ENCODE measurements at regions not wholly inside any gene's neighbourhood (a gene's known extent, or its start where the extent isn't known, plus 50 kb on each side); places are given as distances from the start of the nearest gene placed in this dataset.

DNA sequence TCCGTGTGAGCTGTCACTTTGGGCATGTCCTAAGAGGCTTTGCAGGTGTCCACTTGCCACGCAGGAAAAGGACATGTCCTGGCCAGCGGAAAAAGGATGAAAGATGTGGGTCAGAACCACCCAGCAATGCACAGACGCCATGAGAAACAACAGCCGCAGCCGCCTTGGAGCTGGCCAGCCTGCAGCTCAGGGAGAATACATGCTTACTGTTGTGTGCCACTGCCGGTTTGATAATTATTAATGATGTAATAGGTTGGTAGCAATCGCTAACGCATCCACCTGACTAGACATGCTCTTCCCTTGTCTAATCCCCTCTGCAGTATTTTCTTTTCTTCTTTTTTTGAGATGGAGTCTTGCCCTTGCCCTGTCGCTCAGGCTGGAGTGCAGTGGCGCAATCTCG, 221.7 kb downstream of the HAUS1 start:
- no peak overlapping the region for H3K4me3 ChIP-seq (ENCODE audit: low read length)
- WGBS, result 92% methylated on average over 11 of the region's 12 CpGs

GRCh38 chr18:46329736-46330246, 225.6 kb downstream of the HAUS1 start:
- H3K9ac ChIP-seq (ENCODE audit: low read depth, low read length), result no peak overlapping the region
- H3K27ac ChIP-seq (ENCODE audit: low read depth, low read length), result no peak overlapping the region
- H3K36me3 ChIP-seq (ENCODE audit: insufficient read depth, low read length), result no peaks in the 10 kb centered on the region
- H3K9me3 ChIP-seq (ENCODE audit: insufficient read depth, low read depth, low read length), result no peaks in the 10 kb centered on the region
- H3K4me1 ChIP-seq (ENCODE audit: insufficient read depth, low read length), result peaks cover 4% of the 10 kb centered on the region; the same call in 1 of the 2 replicates
- 60% methylated on average over 8 of the region's 8 CpGs for WGBS
- no peak overlapping the region for H3K4me3 ChIP-seq (ENCODE audit: low read length)
- H3K27me3 ChIP-seq (ENCODE audit: insufficient read depth, low read length), result peaks cover 30% of the 10 kb centered on the region

More for the DNA sequence above, 221.7 kb downstream of the HAUS1 start:
- Histone ChIP-seq H3K4me1 (ENCODE audit: insufficient read depth, low read length) (peaks cover 21% of the 10 kb centered on the region), H3K27ac (ENCODE audit: low read depth, low read length) (no peak overlapping the region), H3K27me3 (ENCODE audit: insufficient read depth, low read length) (no peaks in the 10 kb centered on the region), H3K36me3 (ENCODE audit: insufficient read depth, low read length) (no peaks in the 10 kb centered on the region), H3K9ac (ENCODE audit: low read depth, low read length) (no peak overlapping the region), H3K9me3 (ENCODE audit: insufficient read depth, low read depth, low read length) (no peaks in the 10 kb centered on the region)

- H3K9me3 ChIP-seq (ENCODE audit: insufficient read depth, low read depth, low read length), result no peaks in the 10 kb centered on the region
- 79% methylated on average over 1 of the region's 1 CpG for WGBS
- no peak overlapping the region for H3K9ac ChIP-seq (ENCODE audit: low read depth, low read length)
- H3K27me3 ChIP-seq (ENCODE audit: insufficient read depth, low read length), result peaks cover 34% of the 10 kb centered on the region
- no peak overlapping the region for H3K27ac ChIP-seq (ENCODE audit: low read depth, low read length)
- H3K4me3 ChIP-seq (ENCODE audit: low read length), result no peak overlapping the region
- no peaks in the 10 kb centered on the region for H3K36me3 ChIP-seq (ENCODE audit: insufficient read depth, low read length)
- H3K4me1 ChIP-seq (ENCODE audit: insufficient read depth, low read length), result peaks cover 11% of the 10 kb centered on the region
Observed at GRCh38 chr18:46331316-46331715, 227.1 kb downstream of the HAUS1 start.

DNA sequence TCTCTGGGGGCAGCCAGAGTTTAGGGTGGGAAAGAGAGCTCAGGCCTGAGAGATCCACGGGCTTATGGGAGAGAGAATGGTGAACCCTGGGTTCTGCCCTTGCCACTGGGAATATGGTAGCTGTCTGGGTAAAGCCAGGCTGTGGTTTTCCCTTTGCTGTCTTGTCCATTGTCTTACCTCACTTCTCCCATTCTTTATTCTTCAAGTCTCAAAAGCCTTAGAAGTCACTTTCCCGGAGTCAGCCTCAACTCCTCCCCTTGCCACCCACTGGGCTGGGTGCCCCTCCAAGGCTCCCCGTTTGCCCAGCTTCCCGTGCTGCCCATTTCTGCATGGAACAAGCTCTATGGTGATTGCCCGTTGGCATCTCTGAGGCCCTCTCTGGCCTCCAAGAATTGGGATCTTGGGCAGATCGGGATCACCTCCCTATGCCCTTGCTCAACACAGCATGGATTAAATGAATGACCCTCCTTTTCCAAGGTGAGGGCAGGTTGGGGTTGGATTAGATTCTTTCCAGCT, 228.2 kb downstream of the HAUS1 start:
- WGBS, result 79% methylated on average over 6 of the region's 6 CpGs
- no peak overlapping the region for H3K27ac ChIP-seq (ENCODE audit: low read depth, low read length)
- H3K9me3 ChIP-seq (ENCODE audit: insufficient read depth, low read depth, low read length), result no peaks in the 10 kb centered on the region
- H3K4me1 ChIP-seq (ENCODE audit: insufficient read depth, low read length), result peaks cover 20% of the 10 kb centered on the region
- peaks cover 34% of the 10 kb centered on the region for H3K27me3 ChIP-seq (ENCODE audit: insufficient read depth, low read length)
- no peaks in the 10 kb centered on the region for H3K36me3 ChIP-seq (ENCODE audit: insufficient read depth, low read length)
- H3K4me3 ChIP-seq (ENCODE audit: low read length), result no peak overlapping the region
- H3K9ac ChIP-seq (ENCODE audit: low read depth, low read length), result no peak overlapping the region

GRCh38 chr18:46332921-46333341, 228.7 kb downstream of the HAUS1 start:
- Histone ChIP-seq H3K4me3 (ENCODE audit: low read length) (peak overlapping the region; percentile 71), H3K4me1 (ENCODE audit: insufficient read depth, low read length) (peaks cover 25% of the 10 kb centered on the region), H3K9ac (ENCODE audit: low read depth, low read length) (no peak overlapping the region), H3K36me3 (ENCODE audit: insufficient read depth, low read length) (no peaks in the 10 kb centered on the region), H3K27ac (ENCODE audit: low read depth, low read length) (no peak overlapping the region), H3K9me3 (ENCODE audit: insufficient read depth, low read depth, low read length) (no peaks in the 10 kb centered on the region), H3K27me3 (ENCODE audit: insufficient read depth, low read length) (peaks cover 34% of the 10 kb centered on the region)
- 68% methylated on average over 9 of the region's 9 CpGs for WGBS

DNA sequence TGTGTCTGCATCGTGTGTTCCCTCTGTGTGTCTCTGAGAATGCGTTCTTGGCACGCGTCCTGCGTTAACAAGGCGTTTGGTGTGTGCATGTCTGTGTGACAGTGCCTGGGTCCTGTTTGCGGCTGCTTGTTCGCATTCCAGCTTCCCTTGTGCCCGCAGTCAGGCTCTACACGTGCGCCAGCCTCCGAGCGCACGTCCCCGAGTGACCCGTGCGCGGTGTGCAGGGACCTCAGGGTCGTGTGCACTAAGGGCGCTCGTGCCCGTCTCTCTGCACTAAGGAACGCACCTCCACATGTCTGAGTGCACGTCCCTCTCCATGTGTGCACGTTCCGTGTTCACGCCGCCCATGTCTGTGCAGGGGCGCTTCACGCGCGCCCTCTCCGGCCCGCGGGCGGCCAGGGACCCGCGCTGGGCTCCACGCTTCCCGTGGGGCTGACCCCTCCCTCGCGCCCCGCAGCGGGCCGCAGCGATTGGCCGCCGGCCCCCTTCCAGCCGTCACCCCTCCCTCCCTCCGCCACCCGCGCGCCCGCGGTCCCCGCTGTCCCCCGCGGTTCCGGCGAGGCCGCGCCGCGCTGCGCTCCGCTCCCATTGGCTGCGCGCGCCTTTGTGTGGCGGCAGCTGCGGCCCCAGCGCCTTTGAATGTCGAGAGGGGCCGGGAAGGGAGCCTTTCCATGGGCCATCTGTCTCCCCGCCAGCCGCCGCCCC, 229.4 kb downstream of the HAUS1 start:
- peaks cover 34% of the 10 kb centered on the region for H3K27me3 ChIP-seq (ENCODE audit: insufficient read depth, low read length)
- H3K9ac ChIP-seq (ENCODE audit: low read depth, low read length), result peak overlapping the region; percentile 69
- H3K4me1 ChIP-seq (ENCODE audit: insufficient read depth, low read length), result peaks cover 31% of the 10 kb centered on the region
- H3K9me3 ChIP-seq (ENCODE audit: insufficient read depth, low read depth, low read length), result no peaks in the 10 kb centered on the region
- H3K4me3 ChIP-seq (ENCODE audit: low read length), result peak overlapping the region; percentile 71
- WGBS, result 4% methylated on average over 77 of the region's 77 CpGs
- H3K27ac ChIP-seq (ENCODE audit: low read depth, low read length), result no peak overlapping the region
- no peaks in the 10 kb centered on the region for H3K36me3 ChIP-seq (ENCODE audit: insufficient read depth, low read length)

DNA sequence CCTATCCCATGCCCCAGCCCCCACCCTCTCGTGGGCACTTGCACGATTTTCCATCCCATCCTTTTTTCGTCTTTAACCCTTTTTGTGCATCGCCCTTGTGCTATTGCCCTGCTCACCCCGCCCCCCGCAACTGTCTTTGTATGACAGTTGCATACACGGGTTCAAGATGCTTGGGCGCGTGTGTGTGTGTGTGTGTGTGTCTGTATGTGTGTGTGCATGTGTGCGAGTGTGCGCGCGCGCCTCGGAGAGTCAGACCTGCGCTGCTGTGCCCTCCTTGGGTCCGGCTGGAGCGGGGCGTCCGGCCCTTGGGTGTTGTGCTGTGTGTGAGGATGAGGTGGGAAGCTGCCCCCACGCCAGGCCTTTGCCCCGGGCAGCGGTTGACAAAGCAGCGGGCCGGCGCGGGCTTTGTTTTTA, 230.7 kb downstream of the HAUS1 start:
- Histone ChIP-seq H3K4me3 (ENCODE audit: low read length) (peak overlapping the region; percentile 71), H3K4me1 (ENCODE audit: insufficient read depth, low read length) (peaks cover 40% of the 10 kb centered on the region), H3K9me3 (ENCODE audit: insufficient read depth, low read depth, low read length) (no peaks in the 10 kb centered on the region), H3K27ac (ENCODE audit: low read depth, low read length) (no peak overlapping the region), H3K36me3 (ENCODE audit: insufficient read depth, low read length) (no peaks in the 10 kb centered on the region), H3K27me3 (ENCODE audit: insufficient read depth, low read length) (peaks cover 34% of the 10 kb centered on the region), H3K9ac (ENCODE audit: low read depth, low read length) (peak overlapping the region; percentile 61)
- WGBS, result 1% methylated on average over 20 of the region's 27 CpGs

GRCh38 chr18:46335534-46336101, 231.4 kb downstream of the HAUS1 start:
- H3K27me3 ChIP-seq (ENCODE audit: insufficient read depth, low read length), result peaks cover 34% of the 10 kb centered on the region
- no peaks in the 10 kb centered on the region for H3K36me3 ChIP-seq (ENCODE audit: insufficient read depth, low read length)
- H3K27ac ChIP-seq (ENCODE audit: low read depth, low read length), result peak overlapping the region; percentile 0; the same call in 1 of the 2 replicates
- peak overlapping the region; percentile 61 for H3K9ac ChIP-seq (ENCODE audit: low read depth, low read length)
- under 1% methylated on average over 13 of the region's 15 CpGs for WGBS
- peak overlapping the region; percentile 71 for H3K4me3 ChIP-seq (ENCODE audit: low read length)
- peaks cover 40% of the 10 kb centered on the region for H3K4me1 ChIP-seq (ENCODE audit: insufficient read depth, low read length)
- H3K9me3 ChIP-seq (ENCODE audit: insufficient read depth, low read depth, low read length), result no peaks in the 10 kb centered on the region

GRCh38 chr18:46336278-46337111, 232.3 kb downstream of the HAUS1 start:
- 78% methylated on average over 6 of the region's 8 CpGs for WGBS
- H3K4me3 ChIP-seq (ENCODE audit: low read length), result peak overlapping the region; percentile 71
- H3K27ac ChIP-seq (ENCODE audit: low read depth, low read length), result no peak overlapping the region

DNA sequence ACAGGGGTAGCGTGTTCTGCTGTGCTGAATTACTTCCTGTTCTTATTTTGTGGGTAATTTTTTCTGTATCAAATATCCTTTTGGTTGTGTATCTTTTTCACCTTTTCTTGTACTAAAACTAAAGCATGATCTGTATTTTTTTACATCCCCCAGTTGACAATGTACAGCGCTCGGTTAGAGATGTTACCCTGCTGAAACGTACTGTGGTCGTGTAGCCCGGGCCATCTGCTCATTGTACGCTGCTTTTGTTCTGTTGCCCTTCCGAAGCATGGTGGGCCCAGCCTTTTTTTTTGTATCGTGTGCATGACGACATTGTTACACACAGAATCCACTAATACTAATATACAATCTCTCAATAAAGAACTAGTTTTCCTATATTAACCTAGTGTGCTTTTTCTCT, 233.1 kb downstream of the HAUS1 start:
- WGBS, result 78% methylated on average over 10 of the region's 10 CpGs
- H3K9me3 ChIP-seq (ENCODE audit: insufficient read depth, low read depth, low read length), result no peaks in the 10 kb centered on the region
- H3K9ac ChIP-seq (ENCODE audit: low read depth, low read length), result no peak overlapping the region
- no peak overlapping the region for H3K4me3 ChIP-seq (ENCODE audit: low read length)
- H3K36me3 ChIP-seq (ENCODE audit: insufficient read depth, low read length), result no peaks in the 10 kb centered on the region
- H3K27me3 ChIP-seq (ENCODE audit: insufficient read depth, low read length), result peaks cover 26% of the 10 kb centered on the region
- H3K27ac ChIP-seq (ENCODE audit: low read depth, low read length), result no peak overlapping the region
- H3K4me1 ChIP-seq (ENCODE audit: insufficient read depth, low read length), result peaks cover 40% of the 10 kb centered on the region

More at GRCh38 chr18:46336278-46337111, 232.3 kb downstream of the HAUS1 start:
- H3K4me1 ChIP-seq (ENCODE audit: insufficient read depth, low read length), result peaks cover 40% of the 10 kb centered on the region
- no peak overlapping the region for H3K9ac ChIP-seq (ENCODE audit: low read depth, low read length)
- peaks cover 32% of the 10 kb centered on the region for H3K27me3 ChIP-seq (ENCODE audit: insufficient read depth, low read length)
- no peaks in the 10 kb centered on the region for H3K9me3 ChIP-seq (ENCODE audit: insufficient read depth, low read depth, low read length)
- no peaks in the 10 kb centered on the region for H3K36me3 ChIP-seq (ENCODE audit: insufficient read depth, low read length)

GRCh38 chr18:46338205-46338604, 234.0 kb downstream of the HAUS1 start:
- H3K9me3 ChIP-seq (ENCODE audit: insufficient read depth, low read depth, low read length), result no peaks in the 10 kb centered on the region
- H3K9ac ChIP-seq (ENCODE audit: low read depth, low read length), result no peak overlapping the region
- no peak overlapping the region for H3K27ac ChIP-seq (ENCODE audit: low read depth, low read length)
- H3K27me3 ChIP-seq (ENCODE audit: insufficient read depth, low read length), result peaks cover 17% of the 10 kb centered on the region
- 50% methylated on average over 2 of the region's 2 CpGs for WGBS
- H3K36me3 ChIP-seq (ENCODE audit: insufficient read depth, low read length), result no peaks in the 10 kb centered on the region
- no peak overlapping the region for H3K4me3 ChIP-seq (ENCODE audit: low read length)
- H3K4me1 ChIP-seq (ENCODE audit: insufficient read depth, low read length), result peaks cover 36% of the 10 kb centered on the region

Data from HUES64 (cell line).